Neural cell (in vitro differentiated cells): ENCODE measurements at regions not wholly inside any gene's neighbourhood (a gene's known extent, or its start where the extent isn't known, plus 50 kb on each side); places are given as distances from the start of the nearest gene placed in this dataset.
A peak's percentile ranks its signal among the peaks of the same experiment; 100 is the strongest.

ENCODE experiments used
- H2AFZ ChIP-seq: fragments of 200-600, 300-800 bp; sonication (generic), shearing (Covaris generic); 2 replicates; pipeline ENCODE4 v1.6.0; 2014; ENCODE audit warnings: low read depth, mild to moderate bottlenecking, antibody characterized with exemption, low read length, moderate library complexity
- H3F3A ChIP-seq: fragments of 200-600 bp; shearing (Covaris generic); 2 replicates; pipeline ENCODE4 v1.6.1; 2016; ENCODE audit warnings: mild to moderate bottlenecking, moderate library complexity, mixed read lengths, antibody characterized with exemption, low read length; ENCODE audit not compliant: insufficient read depth, poor library complexity, severe bottlenecking
- H3K27ac ChIP-seq: fragments of 200-600, 300-800 bp; sonication (generic), shearing (Covaris generic); 2 replicates; pipeline ENCODE4 v1.5.1; 2014; ENCODE audit warnings: mild to moderate bottlenecking, low read length, moderate library complexity
- H3K27me3 ChIP-seq: fragments of 300-800, 200-600 bp; sonication (generic), shearing (Covaris generic); 2 replicates; pipeline ENCODE4 v1.6.0; 2014; ENCODE audit warnings: mild to moderate bottlenecking, low read depth, low read length, moderate library complexity; ENCODE audit not compliant: insufficient read depth
- H3K36me3 ChIP-seq: fragments of 300-800, 200-600 bp; sonication (generic), shearing (Covaris generic); 2 replicates; pipeline ENCODE4 v1.5.1; 2014; ENCODE audit warnings: mild to moderate bottlenecking, antibody characterized with exemption, low read length, moderate library complexity; ENCODE audit not compliant: insufficient read depth
- H3K4me2 ChIP-seq: fragments of 300-800, 200-600 bp; sonication (generic), shearing (Covaris generic); 2 replicates; pipeline ENCODE4 v1.6.0; 2014; ENCODE audit warnings: mild to moderate bottlenecking, low read length
- H3K4me3 ChIP-seq: fragments of 300-800, 200-600 bp; sonication (generic), shearing (Covaris generic); 2 replicates; pipeline ENCODE4 v1.5.1; 2014; ENCODE audit warnings: mild to moderate bottlenecking, low read length, moderate library complexity
- H3K79me2 ChIP-seq: fragments of 200-600 bp; shearing (Covaris generic); replicated peaks from 2 replicates; pipeline ENCODE4 v1.6.0; 2014; ENCODE audit warnings: mild to moderate bottlenecking, low read length, moderate library complexity; ENCODE audit not compliant: insufficient read depth
- H3K9ac ChIP-seq: fragments of 300-800, 200-600 bp; sonication (generic), shearing (Covaris generic); 2 replicates; pipeline ENCODE4 v1.6.1; 2016; ENCODE audit warnings: mild to moderate bottlenecking, low read length, mixed read lengths
- H3K9me2 ChIP-seq: fragments of 200-600 bp; shearing (Covaris generic); 2 replicates; pipeline ENCODE4 v1.6.1; 2016; ENCODE audit warnings: mild to moderate bottlenecking, low read length, mixed read lengths; ENCODE audit not compliant: insufficient read depth
- H3K9me3 ChIP-seq: fragments of 200-600, 300-800 bp; sonication (generic), shearing (Covaris generic); 2 replicates; pipeline ENCODE4 v1.6.1; 2016; ENCODE audit warnings: mild to moderate bottlenecking, mixed run types, low read length, moderate library complexity, mixed read lengths
- H4K20me1 ChIP-seq: fragments of 200-600 bp; shearing (Covaris generic); 2 replicates; pipeline ENCODE4 v1.6.1; 2016; ENCODE audit warnings: mild to moderate bottlenecking, mixed run types; ENCODE audit not compliant: insufficient read depth
- EP300 ChIP-seq: fragments of 450-650 bp; conservative IDR thresholded peaks from 2 replicates; pipeline ENCODE4 v1.6.1; 2014; ENCODE audit warnings: antibody characterized with exemption, mild to moderate bottlenecking, moderate library complexity; ENCODE audit not compliant: poor library complexity, severe bottlenecking
- MXI1 ChIP-seq: fragments of 450-650 bp; conservative IDR thresholded peaks from 2 replicates; pipeline ENCODE4 v1.6.1; 2014; ENCODE audit warnings: antibody characterized with exemption, mild to moderate bottlenecking; ENCODE audit not compliant: poor library complexity, severe bottlenecking
- RAD21 ChIP-seq: fragments of 450-650 bp; conservative IDR thresholded peaks from 2 replicates; pipeline ENCODE4 v1.6.1; 2014; ENCODE audit warnings: antibody characterized with exemption, mild to moderate bottlenecking, moderate library complexity
- SMC3 ChIP-seq: fragments of 450-650 bp; conservative IDR thresholded peaks from 2 replicates; pipeline ENCODE4 v1.6.1; 2014; ENCODE audit warnings: antibody characterized with exemption, mild to moderate bottlenecking, moderate library complexity; ENCODE audit not compliant: poor library complexity
- TF ChIP-seq, protein P1 (sequence below): IDR thresholded peaks from 2 replicates; pipeline ENCODE4 v1.6.1; 2012; ENCODE audit warnings: borderline replicate concordance
- TF ChIP-seq, protein P2 (sequence below): fragments of 450-650 bp; IDR thresholded peaks from 2 replicates; pipeline ENCODE4 v1.5.1; 2014; ENCODE audit warnings: antibody characterized with exemption, mild to moderate bottlenecking, moderate library complexity; ENCODE audit not compliant: poor library complexity, severe bottlenecking

DNA sequence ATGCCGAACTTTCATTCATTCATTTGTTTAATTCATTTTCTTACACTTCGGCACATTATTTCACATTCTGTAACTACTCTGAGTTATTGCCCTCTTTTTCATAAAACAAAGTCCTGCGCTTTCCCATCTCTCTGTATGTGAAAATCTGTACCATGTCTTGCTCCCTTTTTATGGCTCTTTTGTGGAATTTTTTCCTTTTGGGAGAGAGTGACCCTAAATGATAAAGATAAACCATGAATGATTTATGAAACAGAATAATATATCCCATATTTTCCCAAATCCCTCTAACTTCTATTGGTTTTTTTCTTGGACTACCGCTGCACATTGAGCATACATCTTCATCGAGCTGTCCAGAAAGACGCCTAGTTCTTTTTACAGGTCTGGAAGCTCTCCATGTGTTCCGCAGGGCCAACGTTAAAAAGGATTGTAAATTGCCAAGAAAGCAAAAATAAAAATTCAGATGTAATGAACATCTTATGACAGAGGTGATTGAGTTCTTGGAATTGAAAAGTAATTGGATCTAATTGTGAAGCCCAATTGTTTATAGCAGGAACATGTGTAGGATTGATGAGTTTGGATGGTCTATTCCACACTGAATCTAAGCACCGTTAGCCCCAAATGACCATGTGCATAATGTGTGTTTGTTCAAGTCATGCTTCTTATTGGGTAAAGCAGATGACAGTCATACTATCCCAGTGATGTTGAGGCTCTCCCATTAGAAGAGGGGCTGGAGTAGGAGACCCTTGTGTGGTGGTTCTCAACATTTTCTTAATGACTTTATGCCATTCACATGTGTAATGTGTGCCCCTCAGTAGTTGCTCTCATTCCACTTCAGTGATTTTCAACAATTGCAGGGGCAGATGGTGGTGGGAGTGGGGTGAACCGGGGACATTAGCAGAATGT is 378.9 kb downstream of the DLEU7 start:
- no peak overlapping the region for H2AFZ ChIP-seq
- no peaks in the 10 kb centered on the region for H4K20me1 ChIP-seq
- H3K9me2 ChIP-seq: no peaks in the 10 kb centered on the region
- TF ChIP-seq MXI1: no peak
- TF ChIP-seq, protein P1, sequence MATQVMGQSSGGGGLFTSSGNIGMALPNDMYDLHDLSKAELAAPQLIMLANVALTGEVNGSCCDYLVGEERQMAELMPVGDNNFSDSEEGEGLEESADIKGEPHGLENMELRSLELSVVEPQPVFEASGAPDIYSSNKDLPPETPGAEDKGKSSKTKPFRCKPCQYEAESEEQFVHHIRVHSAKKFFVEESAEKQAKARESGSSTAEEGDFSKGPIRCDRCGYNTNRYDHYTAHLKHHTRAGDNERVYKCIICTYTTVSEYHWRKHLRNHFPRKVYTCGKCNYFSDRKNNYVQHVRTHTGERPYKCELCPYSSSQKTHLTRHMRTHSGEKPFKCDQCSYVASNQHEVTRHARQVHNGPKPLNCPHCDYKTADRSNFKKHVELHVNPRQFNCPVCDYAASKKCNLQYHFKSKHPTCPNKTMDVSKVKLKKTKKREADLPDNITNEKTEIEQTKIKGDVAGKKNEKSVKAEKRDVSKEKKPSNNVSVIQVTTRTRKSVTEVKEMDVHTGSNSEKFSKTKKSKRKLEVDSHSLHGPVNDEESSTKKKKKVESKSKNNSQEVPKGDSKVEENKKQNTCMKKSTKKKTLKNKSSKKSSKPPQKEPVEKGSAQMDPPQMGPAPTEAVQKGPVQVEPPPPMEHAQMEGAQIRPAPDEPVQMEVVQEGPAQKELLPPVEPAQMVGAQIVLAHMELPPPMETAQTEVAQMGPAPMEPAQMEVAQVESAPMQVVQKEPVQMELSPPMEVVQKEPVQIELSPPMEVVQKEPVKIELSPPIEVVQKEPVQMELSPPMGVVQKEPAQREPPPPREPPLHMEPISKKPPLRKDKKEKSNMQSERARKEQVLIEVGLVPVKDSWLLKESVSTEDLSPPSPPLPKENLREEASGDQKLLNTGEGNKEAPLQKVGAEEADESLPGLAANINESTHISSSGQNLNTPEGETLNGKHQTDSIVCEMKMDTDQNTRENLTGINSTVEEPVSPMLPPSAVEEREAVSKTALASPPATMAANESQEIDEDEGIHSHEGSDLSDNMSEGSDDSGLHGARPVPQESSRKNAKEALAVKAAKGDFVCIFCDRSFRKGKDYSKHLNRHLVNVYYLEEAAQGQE: no peak
- no peak for TF ChIP-seq RAD21
- TF ChIP-seq, protein P2, sequence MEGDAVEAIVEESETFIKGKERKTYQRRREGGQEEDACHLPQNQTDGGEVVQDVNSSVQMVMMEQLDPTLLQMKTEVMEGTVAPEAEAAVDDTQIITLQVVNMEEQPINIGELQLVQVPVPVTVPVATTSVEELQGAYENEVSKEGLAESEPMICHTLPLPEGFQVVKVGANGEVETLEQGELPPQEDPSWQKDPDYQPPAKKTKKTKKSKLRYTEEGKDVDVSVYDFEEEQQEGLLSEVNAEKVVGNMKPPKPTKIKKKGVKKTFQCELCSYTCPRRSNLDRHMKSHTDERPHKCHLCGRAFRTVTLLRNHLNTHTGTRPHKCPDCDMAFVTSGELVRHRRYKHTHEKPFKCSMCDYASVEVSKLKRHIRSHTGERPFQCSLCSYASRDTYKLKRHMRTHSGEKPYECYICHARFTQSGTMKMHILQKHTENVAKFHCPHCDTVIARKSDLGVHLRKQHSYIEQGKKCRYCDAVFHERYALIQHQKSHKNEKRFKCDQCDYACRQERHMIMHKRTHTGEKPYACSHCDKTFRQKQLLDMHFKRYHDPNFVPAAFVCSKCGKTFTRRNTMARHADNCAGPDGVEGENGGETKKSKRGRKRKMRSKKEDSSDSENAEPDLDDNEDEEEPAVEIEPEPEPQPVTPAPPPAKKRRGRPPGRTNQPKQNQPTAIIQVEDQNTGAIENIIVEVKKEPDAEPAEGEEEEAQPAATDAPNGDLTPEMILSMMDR: no peak
- no peaks in the 10 kb centered on the region for H3K36me3 ChIP-seq
- no peak overlapping the region for H3K4me3 ChIP-seq
- H3K9me3 ChIP-seq: no peaks in the 10 kb centered on the region
- no peak overlapping the region for H3K9ac ChIP-seq
- no peaks in the 10 kb centered on the region for H3F3A ChIP-seq
- H3K79me2 ChIP-seq: no peaks in the 10 kb centered on the region
- no peak overlapping the region for H3K4me2 ChIP-seq
- H3K27ac ChIP-seq: no peak overlapping the region
- H3K27me3 ChIP-seq: no peaks in the 10 kb centered on the region

DNA sequence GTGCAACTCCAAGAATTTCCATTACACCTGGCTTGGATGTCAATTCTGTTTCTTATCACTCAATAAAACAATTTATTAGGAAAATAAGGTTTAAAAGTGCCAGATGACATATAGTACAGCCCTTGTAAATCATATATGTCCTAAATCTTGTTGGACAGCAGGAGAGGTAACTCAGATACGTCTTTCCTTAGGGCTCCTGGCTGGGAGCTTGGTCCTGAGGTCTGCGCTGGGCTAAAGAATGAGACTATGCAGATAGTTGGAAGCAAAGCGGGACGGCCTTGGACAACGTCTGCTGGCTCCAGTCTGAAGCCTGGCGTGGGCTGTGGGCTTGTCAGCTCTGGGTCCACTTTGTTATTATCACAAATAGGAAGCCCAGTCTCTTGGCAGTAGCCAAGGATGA is 377.0 kb downstream of the DLEU7 start:
- TF ChIP-seq EP300: no peak
- no peak for TF ChIP-seq MXI1
- no peak for TF ChIP-seq SMC3
- TF ChIP-seq, protein P1: no peak
- TF ChIP-seq, protein P2: no peak
- no peak for TF ChIP-seq RAD21
- H3F3A ChIP-seq: no peaks in the 10 kb centered on the region
- H3K79me2 ChIP-seq: no peaks in the 10 kb centered on the region
- H2AFZ ChIP-seq: no peak overlapping the region
- H3K9me3 ChIP-seq: no peaks in the 10 kb centered on the region
- H3K27ac ChIP-seq: peak overlapping the region; percentile 59
- H3K4me3 ChIP-seq: peak overlapping the region; percentile 13
- H3K4me2 ChIP-seq: no peak overlapping the region
- no peaks in the 10 kb centered on the region for H3K9me2 ChIP-seq
- H3K9ac ChIP-seq: no peak overlapping the region
- no peaks in the 10 kb centered on the region for H4K20me1 ChIP-seq
- no peaks in the 10 kb centered on the region for H3K27me3 ChIP-seq
- H3K36me3 ChIP-seq: no peaks in the 10 kb centered on the region
